ENCODE measurements at regions not wholly inside any gene's neighbourhood (a gene's known extent, or its start where the extent isn't known, plus 50 kb on each side); places are given as distances from the start of the nearest gene placed in this dataset.

DNA sequence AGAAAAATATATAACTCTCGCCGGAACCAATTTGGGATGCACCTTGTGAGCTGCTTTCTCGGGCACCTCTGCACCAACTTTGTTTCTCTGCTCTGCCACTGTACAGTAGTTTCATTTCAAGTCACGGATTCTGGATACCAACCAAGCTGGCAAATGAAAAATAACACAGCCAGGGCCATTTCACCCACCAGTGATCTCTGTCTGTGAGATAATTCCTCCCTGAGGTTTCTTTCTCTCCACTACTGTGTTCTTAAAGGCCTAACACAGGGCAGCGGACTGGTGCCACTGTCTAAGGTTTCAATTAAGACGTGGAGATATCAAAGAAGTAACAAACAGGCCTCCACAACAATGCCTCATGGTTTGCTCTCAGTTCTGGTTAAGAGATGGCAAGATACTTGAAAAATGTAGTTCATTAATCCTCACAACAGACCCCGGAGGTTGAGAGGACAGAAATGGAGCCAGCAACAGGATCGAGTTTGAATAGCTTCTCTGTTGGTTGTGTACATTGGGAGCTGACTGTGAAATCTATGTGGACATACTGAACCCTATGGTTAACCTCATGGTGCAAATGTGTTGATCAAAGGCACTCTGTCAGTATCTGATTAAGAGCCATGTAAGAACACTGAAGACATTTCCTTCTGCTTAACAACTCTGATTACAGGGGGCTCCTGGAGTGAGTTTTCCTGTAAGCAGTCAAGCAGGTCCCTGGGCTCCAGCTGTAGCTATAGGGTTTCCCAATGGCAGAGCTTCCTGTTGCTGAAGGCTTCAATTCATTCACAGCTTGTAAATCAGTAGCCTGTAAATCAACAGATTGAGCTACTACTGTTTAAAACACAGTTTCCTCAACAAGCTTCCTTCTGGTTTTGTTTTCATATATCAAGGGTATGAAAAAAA is 470.5 kb downstream of the EPHA3 start:
- no peak overlapping the region; a peak in 1 of 6 replicates for H3K4me3 ChIP-seq (replicated peaks in 1 of 3; ENCODE audit: insufficient read depth in 1 of 3, low read depth in 2 of 3, low read length in 3 of 3)
- no peaks in the 10 kb centered on the region for H4K20me1 ChIP-seq (ENCODE audit: insufficient read depth, low read length)
- no peaks in the 10 kb centered on the region for H3K27me3 ChIP-seq (ENCODE audit: control insufficient read depth in 1 of 2, insufficient read depth in 2 of 2, low read length in 2 of 2)
- DNase-seq (ENCODE audit: low spot score) (peak; percentile 13), FAIRE-seq (no peak), ATAC-seq (peak; percentile 82)
- H3K4me1 ChIP-seq (ENCODE audit: insufficient read depth, low read length), result peaks cover 10% of the 10 kb centered on the region; the same call in 1 of the 2 replicates
- no peaks in the 10 kb centered on the region for H3K79me2 ChIP-seq (ENCODE audit: insufficient read depth, low read length)
- H3K27ac ChIP-seq (ENCODE audit: extremely low read length, insufficient read depth, low read length), result no peak overlapping the region
- TF ChIP-seq FOXA1 (IDR thresholded peaks at IDR 0.05) (no peak), FOXA1 (CRISPR knock-in tag; IDR thresholded peaks at IDR 0.05) (peak; percentile 25; the same call in 1 of the 2 replicates), FOXA3 (CRISPR knock-in tag; IDR thresholded peaks at IDR 0.05) (0 out of 2 replicates have a peak, but pooled peaks have one; percentile 19), HOXA7 (CRISPR knock-in tag; IDR thresholded peaks at IDR 0.05) (no peak)
- H3K9me3 ChIP-seq (ENCODE audit: low read length), result no peaks in the 10 kb centered on the region
- WGBS (ENCODE audit: low lambda C conversion rate), result 27% methylated on average over 8 of the region's 8 CpGs
- H2AFZ ChIP-seq (ENCODE audit: low read length), result no peak overlapping the region
- in situ Hi-C loops (cut with HindIII; ENCODE audit: extremely low pct_ligation_motif_present, low pct_unique_long_range_greater_than_20kb), result no loop called here
- H3K9ac ChIP-seq (ENCODE audit: insufficient read depth, low read depth, low read length), result no peak overlapping the region
- intact Hi-C loops (cut with micrococcal nuclease; ENCODE audit: unreplicated experiment), result no loop called here
- POLR2A ChIA-PET, result no interaction called here
- peak overlapping the region; percentile 46; the same call in 1 of the 2 replicates for H3K4me2 ChIP-seq (ENCODE audit: low read depth, low read length)
- CTCF ChIA-PET (ENCODE audit: low intra/inter-chr PET ratio, low total read pairs), result no interaction called here
- BruUV-seq (replicated peaks), result no TSS peak
- H3K36me3 ChIP-seq (replicated peaks in 1 of 2; ENCODE audit: control insufficient read depth in 1 of 2, insufficient read depth in 2 of 2, low read length in 2 of 2), result no peaks in the 10 kb centered on the region

DNA sequence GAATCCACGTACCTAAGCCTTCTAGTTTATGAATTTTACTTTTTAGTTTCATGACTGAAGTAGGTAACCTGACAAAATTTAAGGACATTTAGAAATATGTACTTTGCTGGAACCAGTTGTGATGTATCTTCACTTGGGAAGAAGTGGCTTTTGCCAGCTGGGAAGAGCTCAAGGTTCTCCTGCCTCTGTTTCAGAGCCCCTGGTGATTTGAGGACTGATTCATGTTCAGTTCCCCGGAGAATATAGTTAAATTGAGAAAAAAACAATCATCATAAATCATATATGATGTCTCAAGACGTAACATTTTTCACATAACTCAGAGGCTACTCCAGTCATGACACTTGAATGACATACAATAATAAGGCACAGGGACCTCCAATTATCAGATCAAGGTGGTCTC is 473.4 kb downstream of the EPHA3 start:
- Histone ChIP-seq H3K79me2 (ENCODE audit: insufficient read depth, low read length) (no peaks in the 10 kb centered on the region), H3K27ac (ENCODE audit: extremely low read length, insufficient read depth, low read length) (no peak overlapping the region), H3K27me3 (ENCODE audit: control insufficient read depth in 1 of 2, insufficient read depth in 2 of 2, low read length in 2 of 2) (no peaks in the 10 kb centered on the region), H3K9me3 (ENCODE audit: low read length) (no peaks in the 10 kb centered on the region), H3K4me1 (ENCODE audit: insufficient read depth, low read length) (peaks cover 10% of the 10 kb centered on the region; the same call in 1 of the 2 replicates), H3K4me3 (replicated peaks in 1 of 3; ENCODE audit: insufficient read depth in 1 of 3, low read depth in 2 of 3, low read length in 3 of 3) (no peak overlapping the region), H2AFZ (ENCODE audit: low read length) (no peak overlapping the region), H3K4me2 (ENCODE audit: low read depth, low read length) (no peak overlapping the region), H3K9ac (ENCODE audit: insufficient read depth, low read depth, low read length) (no peak overlapping the region), H4K20me1 (ENCODE audit: insufficient read depth, low read length) (no peaks in the 10 kb centered on the region), H3K36me3 (replicated peaks in 1 of 2; ENCODE audit: control insufficient read depth in 1 of 2, insufficient read depth in 2 of 2, low read length in 2 of 2) (no peaks in the 10 kb centered on the region)
- no peak for ATAC-seq
- no peak for TF ChIP-seq POLR2A (IDR thresholded peaks at IDR 0.05; ENCODE audit: insufficient read depth in 1 of 2, low read depth in 2 of 2, low read length in 2 of 2)
- TF ChIP-seq SYNCRIP (IDR thresholded peaks at IDR 0.05; ENCODE audit: insufficient read depth, low read depth, low read length), result no peak
- TF ChIP-seq CEBPB (IDR thresholded peaks at IDR 0.05; ENCODE audit: borderline replicate concordance, low read depth, low read length), result no peak
- TF ChIP-seq SUZ12 (IDR thresholded peaks at IDR 0.05; ENCODE audit: low read depth, low read length), result no peak
- no peak for TF ChIP-seq RXRA (CRISPR knock-in tag; IDR thresholded peaks at IDR 0.05)
- TF ChIP-seq KDM2A (CRISPR knock-in tag; IDR thresholded peaks at IDR 0.05; ENCODE audit: borderline replicate concordance, low read depth), result no peak
- TF ChIP-seq ZNF891 (CRISPR knock-in tag; IDR thresholded peaks at IDR 0.05), result no peak
- TF ChIP-seq ATM (IDR thresholded peaks at IDR 0.05; ENCODE audit: borderline replicate concordance), result no peak
- no peak for TF ChIP-seq ZMYM2 (CRISPR knock-in tag; IDR thresholded peaks at IDR 0.05)
- no peak for TF ChIP-seq HDAC2 (CRISPR knock-in tag; IDR thresholded peaks at IDR 0.05)
- WGBS (ENCODE audit: low lambda C conversion rate), result 0% methylated on average over 3 of the region's 3 CpGs
- ChIA-PET POLR2A (no interaction called here), CTCF (ENCODE audit: low intra/inter-chr PET ratio, low total read pairs) (no interaction called here)
- intact Hi-C loops (cut with micrococcal nuclease; ENCODE audit: unreplicated experiment), result no loop called here
- no TSS peak for BruUV-seq (replicated peaks)
- FAIRE-seq, result no peak
- DNase-seq (ENCODE audit: low spot score), result no peak
- in situ Hi-C loops (cut with HindIII; ENCODE audit: extremely low pct_ligation_motif_present, low pct_unique_long_range_greater_than_20kb), result no loop called here

All from HepG2 (cell line).